ENCODE measurements at regions not wholly inside any gene's neighbourhood (a gene's known extent, or its start where the extent isn't known, plus 50 kb on each side); places are given as distances from the start of the nearest gene placed in this dataset.

GRCh38 chr2:220847006-220847405 is 725.1 kb downstream of the EPHA4 start:
- H3K4me3 Mint-ChIP-seq (ENCODE audit: unreplicated experiment), result no peak overlapping the region
- no peaks in the 10 kb centered on the region for H3K4me1 Mint-ChIP-seq (ENCODE audit: low read depth, unreplicated experiment)
- no peak for TF ChIP-seq CTCF (IDR thresholded peaks at IDR 0.05; ENCODE audit: partially characterized antibody, unreplicated experiment)
- H3K36me3 Mint-ChIP-seq (ENCODE audit: unreplicated experiment), result no peaks in the 10 kb centered on the region
- no peak overlapping the region for H3K27ac Mint-ChIP-seq (ENCODE audit: unreplicated experiment)
- DNase-seq, result no peak
- H3K9me3 Mint-ChIP-seq (ENCODE audit: unreplicated experiment), result no peaks in the 10 kb centered on the region
- peaks cover 2% of the 10 kb centered on the region for H3K27me3 Mint-ChIP-seq (ENCODE audit: unreplicated experiment)

GRCh38 chr2:220847589-220847988 is 724.5 kb downstream of the EPHA4 start:
- DNase-seq, result no peak
- Mint-ChIP-seq H3K27ac (ENCODE audit: unreplicated experiment) (no peak overlapping the region), H3K4me3 (ENCODE audit: unreplicated experiment) (no peak overlapping the region), H3K9me3 (ENCODE audit: unreplicated experiment) (no peaks in the 10 kb centered on the region), H3K27me3 (ENCODE audit: unreplicated experiment) (peaks cover 2% of the 10 kb centered on the region), H3K4me1 (ENCODE audit: low read depth, unreplicated experiment) (no peaks in the 10 kb centered on the region), H3K36me3 (ENCODE audit: unreplicated experiment) (no peaks in the 10 kb centered on the region)
- TF ChIP-seq CTCF (IDR thresholded peaks at IDR 0.05; ENCODE audit: partially characterized antibody, unreplicated experiment), result no peak

GRCh38 chr2:220849433-220849832 is 722.7 kb downstream of the EPHA4 start:
- no peak overlapping the region for H3K27ac Mint-ChIP-seq (ENCODE audit: unreplicated experiment)
- TF ChIP-seq CTCF (IDR thresholded peaks at IDR 0.05; ENCODE audit: partially characterized antibody, unreplicated experiment), result no peak
- H3K9me3 Mint-ChIP-seq (ENCODE audit: unreplicated experiment), result peaks cover 1% of the 10 kb centered on the region
- H3K4me1 Mint-ChIP-seq (ENCODE audit: low read depth, unreplicated experiment), result no peaks in the 10 kb centered on the region
- no peak overlapping the region for H3K4me3 Mint-ChIP-seq (ENCODE audit: unreplicated experiment)
- DNase-seq, result no peak
- H3K27me3 Mint-ChIP-seq (ENCODE audit: unreplicated experiment), result no peaks in the 10 kb centered on the region
- no peaks in the 10 kb centered on the region for H3K36me3 Mint-ChIP-seq (ENCODE audit: unreplicated experiment)

GRCh38 chr2:220850116-220850515 is 722.0 kb downstream of the EPHA4 start:
- no peak for DNase-seq
- no peak for TF ChIP-seq CTCF (IDR thresholded peaks at IDR 0.05; ENCODE audit: partially characterized antibody, unreplicated experiment)
- no peak overlapping the region for H3K27ac Mint-ChIP-seq (ENCODE audit: unreplicated experiment)
- H3K27me3 Mint-ChIP-seq (ENCODE audit: unreplicated experiment), result no peaks in the 10 kb centered on the region
- no peak overlapping the region for H3K4me3 Mint-ChIP-seq (ENCODE audit: unreplicated experiment)
- peaks cover 1% of the 10 kb centered on the region for H3K9me3 Mint-ChIP-seq (ENCODE audit: unreplicated experiment)
- no peaks in the 10 kb centered on the region for H3K4me1 Mint-ChIP-seq (ENCODE audit: low read depth, unreplicated experiment)
- no peaks in the 10 kb centered on the region for H3K36me3 Mint-ChIP-seq (ENCODE audit: unreplicated experiment)

- no peak overlapping the region for H3K4me3 Mint-ChIP-seq (ENCODE audit: unreplicated experiment)
- no peak overlapping the region for H3K27ac Mint-ChIP-seq (ENCODE audit: unreplicated experiment)
These were observed 716.8 kb downstream of the EPHA4 start for GRCh38 chr2:220855296-220855695.

More at GRCh38 chr2:220855296-220855695, 716.8 kb downstream of the EPHA4 start:
- Mint-ChIP-seq H3K9me3 (ENCODE audit: unreplicated experiment) (peaks cover 1% of the 10 kb centered on the region), H3K4me1 (ENCODE audit: low read depth, unreplicated experiment) (peaks cover 2% of the 10 kb centered on the region), H3K27me3 (ENCODE audit: unreplicated experiment) (no peaks in the 10 kb centered on the region), H3K36me3 (ENCODE audit: unreplicated experiment) (no peaks in the 10 kb centered on the region)
- TF ChIP-seq CTCF (IDR thresholded peaks at IDR 0.05; ENCODE audit: partially characterized antibody, unreplicated experiment), result no peak
- no peak for DNase-seq
